ENCODE measurements at regions not wholly inside any gene's neighbourhood (a gene's known extent, or its start where the extent isn't known, plus 50 kb on each side); places are given as distances from the start of the nearest gene placed in this dataset.

DNA sequence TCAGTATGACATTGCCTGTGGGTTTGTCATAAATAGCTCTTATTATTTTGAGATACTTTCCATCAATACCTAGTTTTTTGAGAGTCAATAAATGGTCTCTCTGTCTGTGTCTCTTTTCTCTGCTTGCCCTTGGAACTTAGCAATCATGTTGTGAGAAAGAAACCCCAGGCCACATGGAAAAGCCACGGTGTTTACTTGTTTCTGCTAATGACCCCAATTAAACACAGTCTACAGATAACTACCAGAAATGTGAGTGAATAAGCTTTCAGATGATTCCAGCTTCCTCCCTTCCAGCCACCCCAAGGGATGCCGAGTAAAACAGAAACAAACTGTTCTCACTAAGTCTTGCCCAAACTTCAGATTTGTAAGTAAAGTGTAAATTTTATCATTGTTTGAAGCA lies 584.9 kb downstream of the MAT2B start:
- Histone ChIP-seq H3K36me3 (ENCODE audit: control insufficient read depth, insufficient read depth, low read length) (no peaks in the 10 kb centered on the region), H3K27me3 (ENCODE audit: control insufficient read depth, insufficient read depth, low read length) (no peaks in the 10 kb centered on the region), H3K4me3 (ENCODE audit: low read depth, low read length) (no peak overlapping the region)
- no peak for DNase-seq (ENCODE audit: low read depth)
- TF ChIP-seq, protein P1, sequence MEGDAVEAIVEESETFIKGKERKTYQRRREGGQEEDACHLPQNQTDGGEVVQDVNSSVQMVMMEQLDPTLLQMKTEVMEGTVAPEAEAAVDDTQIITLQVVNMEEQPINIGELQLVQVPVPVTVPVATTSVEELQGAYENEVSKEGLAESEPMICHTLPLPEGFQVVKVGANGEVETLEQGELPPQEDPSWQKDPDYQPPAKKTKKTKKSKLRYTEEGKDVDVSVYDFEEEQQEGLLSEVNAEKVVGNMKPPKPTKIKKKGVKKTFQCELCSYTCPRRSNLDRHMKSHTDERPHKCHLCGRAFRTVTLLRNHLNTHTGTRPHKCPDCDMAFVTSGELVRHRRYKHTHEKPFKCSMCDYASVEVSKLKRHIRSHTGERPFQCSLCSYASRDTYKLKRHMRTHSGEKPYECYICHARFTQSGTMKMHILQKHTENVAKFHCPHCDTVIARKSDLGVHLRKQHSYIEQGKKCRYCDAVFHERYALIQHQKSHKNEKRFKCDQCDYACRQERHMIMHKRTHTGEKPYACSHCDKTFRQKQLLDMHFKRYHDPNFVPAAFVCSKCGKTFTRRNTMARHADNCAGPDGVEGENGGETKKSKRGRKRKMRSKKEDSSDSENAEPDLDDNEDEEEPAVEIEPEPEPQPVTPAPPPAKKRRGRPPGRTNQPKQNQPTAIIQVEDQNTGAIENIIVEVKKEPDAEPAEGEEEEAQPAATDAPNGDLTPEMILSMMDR (IDR thresholded peaks at IDR 0.05; ENCODE audit: insufficient read depth, low read length, poor library complexity, severe bottlenecking): no peak

DNA sequence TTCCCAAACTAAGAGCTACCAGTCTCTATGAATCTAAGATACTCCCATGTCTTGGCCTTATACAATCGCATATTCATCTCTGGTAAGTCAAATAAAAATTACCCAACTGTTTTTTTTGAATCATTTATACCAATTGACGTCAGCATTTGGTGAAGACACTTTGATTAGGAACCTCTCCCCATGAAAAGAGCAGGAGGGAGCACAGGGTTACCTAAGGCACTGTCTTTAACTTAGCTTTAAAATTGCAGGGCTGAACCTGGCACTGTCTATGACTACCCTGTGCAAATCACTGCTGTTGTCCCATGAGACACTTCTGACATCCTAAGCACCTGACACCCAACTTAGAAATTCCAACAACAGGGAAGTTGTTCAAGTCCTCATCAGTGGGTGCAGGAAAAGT lies 586.4 kb downstream of the MAT2B start:
- Histone ChIP-seq H3K4me3 (ENCODE audit: low read depth, low read length) (no peak overlapping the region), H3K36me3 (ENCODE audit: control insufficient read depth, insufficient read depth, low read length) (no peaks in the 10 kb centered on the region), H3K27me3 (ENCODE audit: control insufficient read depth, insufficient read depth, low read length) (no peaks in the 10 kb centered on the region)
- DNase-seq (ENCODE audit: low read depth): no peak
- TF ChIP-seq, protein P1 (IDR thresholded peaks at IDR 0.05; ENCODE audit: insufficient read depth, low read length, poor library complexity, severe bottlenecking): no peak

DNA sequence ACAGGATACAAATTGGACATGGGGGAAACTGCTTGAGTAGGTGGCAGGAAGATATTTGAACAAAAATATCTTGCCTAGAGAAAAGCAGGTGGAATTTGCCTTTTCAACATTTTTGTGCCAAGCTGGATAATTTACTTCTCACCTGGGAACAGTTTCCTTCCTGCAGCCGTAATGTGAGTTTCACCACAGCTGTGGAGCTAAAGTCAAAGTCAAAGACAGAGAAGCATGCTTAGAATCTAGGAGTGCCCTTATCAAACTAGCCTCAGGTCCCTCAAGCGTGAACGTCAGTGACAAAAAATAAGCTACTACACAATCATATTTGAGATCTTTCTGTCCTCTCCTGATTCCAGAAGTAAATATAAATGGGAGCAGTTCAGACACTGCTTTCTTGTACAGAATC lies 588.9 kb downstream of the MAT2B start:
- H3K36me3 ChIP-seq (ENCODE audit: control insufficient read depth, insufficient read depth, low read length): no peaks in the 10 kb centered on the region
- no peak for DNase-seq (ENCODE audit: low read depth)
- H3K4me3 ChIP-seq (ENCODE audit: low read depth, low read length): no peak overlapping the region
- TF ChIP-seq, protein P1 (IDR thresholded peaks at IDR 0.05; ENCODE audit: insufficient read depth, low read length, poor library complexity, severe bottlenecking): no peak
- H3K27me3 ChIP-seq (ENCODE audit: control insufficient read depth, insufficient read depth, low read length): no peaks in the 10 kb centered on the region

DNA sequence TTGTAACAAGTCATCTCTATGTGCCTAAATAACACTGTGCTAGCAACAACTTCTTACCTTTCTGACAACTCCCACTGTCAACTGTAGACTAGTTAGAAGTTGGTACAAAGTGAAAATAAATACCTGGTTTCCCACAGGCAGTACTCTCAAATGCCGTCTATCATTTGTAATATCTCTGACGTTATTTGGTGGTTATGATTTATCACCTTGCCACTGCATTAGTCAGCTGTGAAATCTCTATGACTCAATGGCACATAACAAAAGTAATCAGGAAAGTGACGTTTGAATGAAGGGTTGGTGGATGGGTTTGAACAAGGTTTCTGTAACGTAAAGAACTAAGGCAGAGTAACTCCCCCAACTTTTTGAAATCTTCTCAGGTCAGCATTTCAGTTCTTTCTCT lies 592.3 kb downstream of the MAT2B start:
- DNase-seq (ENCODE audit: low read depth): no peak
- Histone ChIP-seq H3K27me3 (ENCODE audit: control insufficient read depth, insufficient read depth, low read length) (no peaks in the 10 kb centered on the region), H3K4me3 (ENCODE audit: low read depth, low read length) (no peak overlapping the region), H3K36me3 (ENCODE audit: control insufficient read depth, insufficient read depth, low read length) (no peaks in the 10 kb centered on the region)
- TF ChIP-seq, protein P1 (IDR thresholded peaks at IDR 0.05; ENCODE audit: insufficient read depth, low read length, poor library complexity, severe bottlenecking): no peak

DNA sequence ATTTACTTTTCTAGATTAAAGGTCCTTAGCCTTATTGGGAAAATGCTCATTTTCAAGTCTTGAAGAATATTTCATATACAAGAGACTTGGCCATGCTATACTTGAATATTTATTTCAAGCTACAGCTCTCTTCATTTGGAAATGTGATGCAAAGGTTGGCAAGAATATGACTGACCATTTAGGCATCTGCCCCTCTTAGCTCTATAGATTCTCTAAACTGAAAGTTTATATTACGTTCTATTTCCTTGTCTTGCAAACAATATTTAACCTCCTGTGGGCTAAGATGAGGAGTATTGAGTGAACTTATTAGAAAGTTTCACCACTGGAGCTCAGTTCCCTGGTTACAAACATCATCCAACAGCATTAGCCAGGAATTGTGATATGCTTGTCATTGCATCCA lies 593.1 kb downstream of the MAT2B start:
- TF ChIP-seq, protein P1 (IDR thresholded peaks at IDR 0.05; ENCODE audit: insufficient read depth, low read length, poor library complexity, severe bottlenecking): no peak
- no peak overlapping the region for H3K4me3 ChIP-seq (ENCODE audit: low read depth, low read length)
- H3K27me3 ChIP-seq (ENCODE audit: control insufficient read depth, insufficient read depth, low read length): no peaks in the 10 kb centered on the region
- DNase-seq (ENCODE audit: low read depth): no peak
- H3K36me3 ChIP-seq (ENCODE audit: control insufficient read depth, insufficient read depth, low read length): no peaks in the 10 kb centered on the region

DNA sequence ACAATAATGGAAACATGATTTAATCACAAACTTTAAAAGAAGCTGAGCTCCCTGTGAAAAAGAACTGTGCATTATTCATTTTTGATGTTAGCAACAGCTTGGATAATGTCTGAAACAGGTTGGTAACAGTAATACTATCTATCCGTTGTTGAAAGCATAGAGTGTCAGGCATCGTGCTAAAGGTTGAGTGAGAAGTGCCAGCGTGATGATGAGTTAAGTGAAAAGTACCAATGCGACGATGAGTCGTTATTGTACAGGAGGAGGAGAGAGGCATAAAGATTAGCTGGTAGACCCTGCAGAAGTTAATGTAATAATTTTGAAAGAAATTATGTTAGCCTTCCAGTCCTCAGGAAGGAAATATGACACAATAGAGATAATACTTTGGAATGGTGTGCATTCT lies 593.6 kb downstream of the MAT2B start:
- DNase-seq (ENCODE audit: low read depth): no peak
- Histone ChIP-seq H3K27me3 (ENCODE audit: control insufficient read depth, insufficient read depth, low read length) (no peaks in the 10 kb centered on the region), H3K36me3 (ENCODE audit: control insufficient read depth, insufficient read depth, low read length) (no peaks in the 10 kb centered on the region), H3K4me3 (ENCODE audit: low read depth, low read length) (no peak overlapping the region)
- TF ChIP-seq, protein P1 (IDR thresholded peaks at IDR 0.05; ENCODE audit: insufficient read depth, low read length, poor library complexity, severe bottlenecking): no peak

Measured in kidney epithelial cell (primary cell).